ENCODE measurements at regions not wholly inside any gene's neighbourhood (a gene's known extent, or its start where the extent isn't known, plus 50 kb on each side); places are given as distances from the start of the nearest gene placed in this dataset.

- no peaks in the 10 kb centered on the region for H3K4me1 ChIP-seq
- no peaks in the 10 kb centered on the region for H3K36me3 ChIP-seq
- H3K4me3 ChIP-seq = no peak overlapping the region
- H3K9me3 ChIP-seq = no peaks in the 10 kb centered on the region
- no peaks in the 10 kb centered on the region for H3K27me3 ChIP-seq (ENCODE audit: low read depth)
- no peak overlapping the region for H3K27ac ChIP-seq
- intact Hi-C loops (cut with DNase I) = no loop called here
- DNase-seq (no peak), ATAC-seq (peak in 1 of 2 donors; percentile 15)
- no peak for TF ChIP-seq CTCF (IDR thresholded peaks at IDR 0.05)
Observed at GRCh38 chr11:37812281-37812880, 1214.3 kb upstream of the RAG2 start.

- ATAC-seq (no peak), DNase-seq (no peak)
- Histone ChIP-seq H3K36me3 (no peaks in the 10 kb centered on the region), H3K4me1 (no peaks in the 10 kb centered on the region), H3K9me3 (no peaks in the 10 kb centered on the region), H3K27me3 (ENCODE audit: low read depth) (no peaks in the 10 kb centered on the region), H3K27ac (no peak overlapping the region), H3K4me3 (no peak overlapping the region)
- no peak for TF ChIP-seq CTCF (IDR thresholded peaks at IDR 0.05)
- intact Hi-C loops (cut with DNase I) = no loop called here
Observed at GRCh38 chr11:37811349-37811748, 1213.3 kb upstream of the RAG2 start.

- no peaks in the 10 kb centered on the region for H3K4me1 ChIP-seq
- no peak for TF ChIP-seq CTCF (IDR thresholded peaks at IDR 0.05)
Observed at GRCh38 chr11:37804666-37805065, 1206.6 kb upstream of the RAG2 start.

GRCh38 chr11:37788141-37788877 lies 1190.3 kb upstream of the RAG2 start:
- intact Hi-C loops (cut with DNase I) = no loop called here
- ATAC-seq (no peak), DNase-seq (no peak)
- Histone ChIP-seq H3K4me3 (no peak overlapping the region), H3K27me3 (ENCODE audit: low read depth) (no peaks in the 10 kb centered on the region), H3K4me1 (no peaks in the 10 kb centered on the region), H3K27ac (no peak overlapping the region), H3K36me3 (no peaks in the 10 kb centered on the region), H3K9me3 (peaks cover 11% of the 10 kb centered on the region)
- TF ChIP-seq CTCF (IDR thresholded peaks at IDR 0.05) = no peak

More at GRCh38 chr11:37804666-37805065, 1206.6 kb upstream of the RAG2 start:
- DNase-seq (no peak), ATAC-seq (no peak)
- H3K4me3 ChIP-seq = no peak overlapping the region
- no peak overlapping the region for H3K27ac ChIP-seq
- intact Hi-C loops (cut with DNase I) = no loop called here
- H3K9me3 ChIP-seq = no peaks in the 10 kb centered on the region
- H3K27me3 ChIP-seq (ENCODE audit: low read depth) = no peaks in the 10 kb centered on the region
- no peaks in the 10 kb centered on the region for H3K36me3 ChIP-seq

GRCh38 chr11:37786214-37786755 lies 1188.2 kb upstream of the RAG2 start:
- ATAC-seq = no peak
- intact Hi-C loops (cut with DNase I) = no loop called here

More at GRCh38 chr11:37786214-37786755, 1188.2 kb upstream of the RAG2 start:
- H3K4me1 ChIP-seq = no peaks in the 10 kb centered on the region
- H3K4me3 ChIP-seq = no peak overlapping the region
- H3K9me3 ChIP-seq = peaks cover 16% of the 10 kb centered on the region
- no peak for DNase-seq
- H3K27me3 ChIP-seq (ENCODE audit: low read depth) = no peaks in the 10 kb centered on the region
- H3K27ac ChIP-seq = no peak overlapping the region
- H3K36me3 ChIP-seq = no peaks in the 10 kb centered on the region
- TF ChIP-seq CTCF (IDR thresholded peaks at IDR 0.05) = no peak
